ENCODE measurements at regions not wholly inside any gene's neighbourhood (a gene's known extent, or its start where the extent isn't known, plus 50 kb on each side); places are given as distances from the start of the nearest gene placed in this dataset.
A peak's percentile ranks its signal among the peaks of the same experiment; 100 is the strongest.

- no peak overlapping the region for H3K4me3 ChIP-seq (ENCODE audit: low read length)
- no peaks in the 10 kb centered on the region for H3K27me3 ChIP-seq (ENCODE audit: insufficient read depth, low read depth, low read length)
- no peaks in the 10 kb centered on the region for H3F3A ChIP-seq (ENCODE audit: insufficient read depth, low read length, poor library complexity, severe bottlenecking)
- no peaks in the 10 kb centered on the region for H3K9me3 ChIP-seq (ENCODE audit: low read length)
- no peaks in the 10 kb centered on the region for H4K20me1 ChIP-seq (ENCODE audit: insufficient read depth)
- H3K9ac ChIP-seq (ENCODE audit: low read length) = no peak overlapping the region
- H3K36me3 ChIP-seq (ENCODE audit: insufficient read depth, low read length) = no peaks in the 10 kb centered on the region
- no peak overlapping the region for H3K4me2 ChIP-seq (ENCODE audit: low read length)
- no peaks in the 10 kb centered on the region for H3K79me2 ChIP-seq (replicated peaks; ENCODE audit: insufficient read depth, low read length)
- TF ChIP-seq SMC3 (conservative IDR thresholded peaks at IDR 0.05; ENCODE audit: poor library complexity) = peak; percentile 75
- no peak for TF ChIP-seq MXI1 (conservative IDR thresholded peaks at IDR 0.05; ENCODE audit: poor library complexity, severe bottlenecking)
- peak; percentile 72 for TF ChIP-seq RAD21 (conservative IDR thresholded peaks at IDR 0.05)
- no peak for TF ChIP-seq REST (IDR thresholded peaks at IDR 0.05; ENCODE audit: borderline replicate concordance)
- TF ChIP-seq, protein P1, sequence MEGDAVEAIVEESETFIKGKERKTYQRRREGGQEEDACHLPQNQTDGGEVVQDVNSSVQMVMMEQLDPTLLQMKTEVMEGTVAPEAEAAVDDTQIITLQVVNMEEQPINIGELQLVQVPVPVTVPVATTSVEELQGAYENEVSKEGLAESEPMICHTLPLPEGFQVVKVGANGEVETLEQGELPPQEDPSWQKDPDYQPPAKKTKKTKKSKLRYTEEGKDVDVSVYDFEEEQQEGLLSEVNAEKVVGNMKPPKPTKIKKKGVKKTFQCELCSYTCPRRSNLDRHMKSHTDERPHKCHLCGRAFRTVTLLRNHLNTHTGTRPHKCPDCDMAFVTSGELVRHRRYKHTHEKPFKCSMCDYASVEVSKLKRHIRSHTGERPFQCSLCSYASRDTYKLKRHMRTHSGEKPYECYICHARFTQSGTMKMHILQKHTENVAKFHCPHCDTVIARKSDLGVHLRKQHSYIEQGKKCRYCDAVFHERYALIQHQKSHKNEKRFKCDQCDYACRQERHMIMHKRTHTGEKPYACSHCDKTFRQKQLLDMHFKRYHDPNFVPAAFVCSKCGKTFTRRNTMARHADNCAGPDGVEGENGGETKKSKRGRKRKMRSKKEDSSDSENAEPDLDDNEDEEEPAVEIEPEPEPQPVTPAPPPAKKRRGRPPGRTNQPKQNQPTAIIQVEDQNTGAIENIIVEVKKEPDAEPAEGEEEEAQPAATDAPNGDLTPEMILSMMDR (IDR thresholded peaks at IDR 0.05; ENCODE audit: poor library complexity, severe bottlenecking) = peak; percentile 69
- TF ChIP-seq EP300 (conservative IDR thresholded peaks at IDR 0.05; ENCODE audit: poor library complexity, severe bottlenecking) = no peak
- TF ChIP-seq EZH2 (IDR thresholded peaks at IDR 0.05; ENCODE audit: borderline replicate concordance, insufficient read depth, low read length, poor library complexity, severe bottlenecking) = no peak
- TF ChIP-seq POLR2AphosphoS5 (IDR thresholded peaks at IDR 0.05) = no peak
- no peak for TF ChIP-seq TAF1 (IDR thresholded peaks at IDR 0.05; ENCODE audit: low read depth)
- H3K27ac ChIP-seq (ENCODE audit: low read length) = no peak overlapping the region
- no peak overlapping the region for H2AFZ ChIP-seq (ENCODE audit: low read depth, low read length)
- no peaks in the 10 kb centered on the region for H3K9me2 ChIP-seq (ENCODE audit: insufficient read depth, low read length)
These were observed 530.3 kb downstream of the RASEF start for GRCh38 chr9:82532504-82533180.

DNA sequence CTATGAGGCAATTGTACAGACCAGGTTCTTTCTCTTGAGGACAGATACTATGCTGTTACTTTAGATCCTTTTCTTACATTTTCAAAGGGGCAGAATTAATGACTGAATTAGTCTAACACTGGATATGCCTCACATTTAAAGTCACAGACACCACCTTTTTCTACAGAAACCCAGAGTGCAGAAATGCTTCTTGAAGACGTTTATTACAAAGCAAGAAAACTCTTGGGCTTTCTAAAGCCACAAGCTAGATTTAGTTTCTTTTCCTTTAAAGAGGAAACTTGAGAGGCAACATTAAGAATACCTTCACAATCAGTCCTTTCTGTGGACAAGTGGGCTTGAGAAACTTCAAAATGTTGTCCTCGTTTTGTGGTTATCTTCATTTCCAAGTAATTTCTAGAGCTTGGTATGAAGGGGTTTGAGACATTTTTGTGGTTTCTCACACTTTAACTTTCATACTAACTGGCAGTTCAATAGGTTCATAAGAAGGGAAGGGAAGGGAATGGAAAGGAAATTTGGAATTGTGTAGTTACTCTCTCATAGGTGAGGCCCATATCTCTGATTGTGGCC, 527.4 kb downstream of the RASEF start:
- Histone ChIP-seq H3K4me2 (ENCODE audit: low read length) (no peak overlapping the region), H3K36me3 (ENCODE audit: insufficient read depth, low read length) (no peaks in the 10 kb centered on the region), H3K4me3 (ENCODE audit: low read length) (no peak overlapping the region), H3K27me3 (ENCODE audit: insufficient read depth, low read depth, low read length) (no peaks in the 10 kb centered on the region), H2AFZ (ENCODE audit: low read depth, low read length) (no peak overlapping the region), H3F3A (ENCODE audit: insufficient read depth, low read length, poor library complexity, severe bottlenecking) (no peaks in the 10 kb centered on the region), H4K20me1 (ENCODE audit: insufficient read depth) (no peaks in the 10 kb centered on the region), H3K9me2 (ENCODE audit: insufficient read depth, low read length) (no peaks in the 10 kb centered on the region), H3K9me3 (ENCODE audit: low read length) (no peaks in the 10 kb centered on the region), H3K27ac (ENCODE audit: low read length) (no peak overlapping the region), H3K9ac (ENCODE audit: low read length) (no peak overlapping the region), H3K79me2 (replicated peaks; ENCODE audit: insufficient read depth, low read length) (no peaks in the 10 kb centered on the region)
- no peak for TF ChIP-seq REST (IDR thresholded peaks at IDR 0.05; ENCODE audit: borderline replicate concordance)
- no peak for TF ChIP-seq SMC3 (conservative IDR thresholded peaks at IDR 0.05; ENCODE audit: poor library complexity)
- TF ChIP-seq, protein P1 (IDR thresholded peaks at IDR 0.05; ENCODE audit: poor library complexity, severe bottlenecking) = no peak
- TF ChIP-seq MXI1 (conservative IDR thresholded peaks at IDR 0.05; ENCODE audit: poor library complexity, severe bottlenecking) = no peak
- no peak for TF ChIP-seq EZH2 (IDR thresholded peaks at IDR 0.05; ENCODE audit: borderline replicate concordance, insufficient read depth, low read length, poor library complexity, severe bottlenecking)
- no peak for TF ChIP-seq POLR2AphosphoS5 (IDR thresholded peaks at IDR 0.05)
- no peak for TF ChIP-seq EP300 (conservative IDR thresholded peaks at IDR 0.05; ENCODE audit: poor library complexity, severe bottlenecking)
- TF ChIP-seq RAD21 (conservative IDR thresholded peaks at IDR 0.05) = no peak
- no peak for TF ChIP-seq TAF1 (IDR thresholded peaks at IDR 0.05; ENCODE audit: low read depth)
